Peyer's patch (tissue), 4 donors: ENCODE measurements at regions not wholly inside any gene's neighbourhood (a gene's known extent, or its start where the extent isn't known, plus 50 kb on each side); places are given as distances from the start of the nearest gene placed in this dataset.

Experiments used
- CTCF ChIP-seq, 6 experiments: fragments of 450-650 bp in 4 of 6; fragments of 200-600 bp in 2 of 6; sonication (generic) in 1 of 6; IDR thresholded peaks; one replicate each; pipeline ENCODE4 v1.5.1; 2017 to 2019; ENCODE audit warnings: antibody characterized with exemption in 6 of 6, mild to moderate bottlenecking in 3 of 6, moderate library complexity in 1 of 6
- POLR2A ChIP-seq, 2 donors: fragments of 450-650 bp; IDR thresholded peaks; one replicate each; pipeline ENCODE4 v1.5.1; 2017; ENCODE audit warnings: antibody characterized with exemption in 2 of 2, mild to moderate bottlenecking in 2 of 2, moderate library complexity in 2 of 2

GRCh38 chr5:38051711-38052511, 206.4 kb upstream of the EGFLAM start:
- TF ChIP-seq CTCF (IDR thresholded peaks at IDR 0.05) (no peak), POLR2A (IDR thresholded peaks at IDR 0.05) (no peak)
